Central memory CD8-positive, alpha-beta T cell (primary cell): ENCODE measurements at regions not wholly inside any gene's neighbourhood (a gene's known extent, or its start where the extent isn't known, plus 50 kb on each side); places are given as distances from the start of the nearest gene placed in this dataset.

Experiments
- ATAC-seq: fragments of 150-1000 bp; cut with Tn5 transposase; replicated peaks from 2 replicates; pipeline ENCODE4 v1.10.0; 2022; ENCODE audit warnings: mild to moderate bottlenecking, moderate FRiP score, moderate number of reproducible peaks; ENCODE audit not compliant: poor library complexity, severe bottlenecking; ENCODE audit errors: extremely low read depth
- DNase-seq, 2 donors: peaks; one replicate each; pipeline ENCODE4 v3.0.0; 2021; ENCODE audit warnings: low spot score in 2 of 2
- H3K27ac Mint-ChIP-seq: one replicate; pipeline ENCODE4 v1.8.0; 2022; ENCODE audit warnings: low read depth, mild to moderate bottlenecking, moderate library complexity, mixed read lengths
- H3K27me3 Mint-ChIP-seq: one replicate; pipeline ENCODE4 v1.8.0; 2022; ENCODE audit warnings: mixed read lengths
- H3K36me3 Mint-ChIP-seq: one replicate; pipeline ENCODE4 v1.8.0; 2022; ENCODE audit warnings: mild to moderate bottlenecking, moderate library complexity, mixed read lengths; ENCODE audit not compliant: insufficient read depth
- H3K4me1 Mint-ChIP-seq: one replicate; pipeline ENCODE4 v1.8.0; 2022; ENCODE audit warnings: mixed read lengths
- H3K4me3 Mint-ChIP-seq: one replicate; pipeline ENCODE4 v1.8.0; 2022; ENCODE audit warnings: mild to moderate bottlenecking, moderate library complexity, mixed read lengths
- H3K9me3 Mint-ChIP-seq: one replicate; pipeline ENCODE4 v1.8.0; 2022; ENCODE audit warnings: mixed read lengths

- Mint-ChIP-seq H3K4me1 (no peaks in the 10 kb centered on the region), H3K27ac (no peak overlapping the region)
Observed at GRCh38 chr2:21330786-21331391, 207.1 kb downstream of the TDRD15 start.

GRCh38 chr2:21331625-21332370, 208.0 kb downstream of the TDRD15 start:
- DNase-seq = no peak

More at GRCh38 chr2:21330786-21331391, 207.1 kb downstream of the TDRD15 start:
- H3K36me3 Mint-ChIP-seq = no peaks in the 10 kb centered on the region
- H3K27me3 Mint-ChIP-seq = no peaks in the 10 kb centered on the region
- peaks cover 8% of the 10 kb centered on the region for H3K9me3 Mint-ChIP-seq
- ATAC-seq (no peak), DNase-seq (no peak)
- no peak overlapping the region for H3K4me3 Mint-ChIP-seq

GRCh38 chr2:21332993-21333625, 209.3 kb downstream of the TDRD15 start:
- Mint-ChIP-seq H3K4me1 (no peaks in the 10 kb centered on the region), H3K27me3 (no peaks in the 10 kb centered on the region), H3K9me3 (peaks cover 20% of the 10 kb centered on the region), H3K4me3 (no peak overlapping the region), H3K36me3 (no peaks in the 10 kb centered on the region), H3K27ac (no peak overlapping the region)
- no peak for ATAC-seq
- DNase-seq = no peak

More at GRCh38 chr2:21331625-21332370, 208.0 kb downstream of the TDRD15 start:
- Mint-ChIP-seq H3K36me3 (no peaks in the 10 kb centered on the region), H3K27me3 (no peaks in the 10 kb centered on the region), H3K4me1 (no peaks in the 10 kb centered on the region), H3K4me3 (no peak overlapping the region), H3K9me3 (peaks cover 8% of the 10 kb centered on the region), H3K27ac (no peak overlapping the region)
- ATAC-seq = no peak

- H3K27me3 Mint-ChIP-seq = no peaks in the 10 kb centered on the region
- ATAC-seq = no peak
- no peaks in the 10 kb centered on the region for H3K36me3 Mint-ChIP-seq
- H3K4me3 Mint-ChIP-seq = no peak overlapping the region
- DNase-seq = no peak
- H3K4me1 Mint-ChIP-seq = no peaks in the 10 kb centered on the region
- H3K27ac Mint-ChIP-seq = no peak overlapping the region
- peaks cover 24% of the 10 kb centered on the region for H3K9me3 Mint-ChIP-seq
Observed at GRCh38 chr2:21333684-21334083, 209.9 kb downstream of the TDRD15 start.

GRCh38 chr2:21346984-21347383, 223.2 kb downstream of the TDRD15 start:
- Mint-ChIP-seq H3K9me3 (peaks cover 17% of the 10 kb centered on the region), H3K27ac (no peak overlapping the region), H3K4me3 (no peak overlapping the region), H3K4me1 (no peaks in the 10 kb centered on the region), H3K36me3 (peaks cover 2% of the 10 kb centered on the region), H3K27me3 (no peaks in the 10 kb centered on the region)
- DNase-seq (no peak), ATAC-seq (no peak)

GRCh38 chr2:21353879-21354679, 230.3 kb downstream of the TDRD15 start:
- no peak overlapping the region for H3K27ac Mint-ChIP-seq
- DNase-seq = no peak
- no peaks in the 10 kb centered on the region for H3K4me1 Mint-ChIP-seq
- H3K9me3 Mint-ChIP-seq = peaks cover 21% of the 10 kb centered on the region
- ATAC-seq = no peak
- H3K36me3 Mint-ChIP-seq = peaks cover 2% of the 10 kb centered on the region
- H3K4me3 Mint-ChIP-seq = no peak overlapping the region
- H3K27me3 Mint-ChIP-seq = no peaks in the 10 kb centered on the region

- Mint-ChIP-seq H3K4me1 (no peaks in the 10 kb centered on the region), H3K4me3 (no peak overlapping the region), H3K36me3 (no peaks in the 10 kb centered on the region), H3K27ac (no peak overlapping the region), H3K27me3 (no peaks in the 10 kb centered on the region), H3K9me3 (peaks cover 25% of the 10 kb centered on the region)
- ATAC-seq = no peak
- no peak for DNase-seq
Observed at GRCh38 chr2:21356086-21356856, 232.5 kb downstream of the TDRD15 start.

- no peaks in the 10 kb centered on the region for H3K36me3 Mint-ChIP-seq
Observed at GRCh38 chr2:21356857-21357255, 233.1 kb downstream of the TDRD15 start.

GRCh38 chr2:21358976-21359375, 235.2 kb downstream of the TDRD15 start:
- H3K9me3 Mint-ChIP-seq = peaks cover 28% of the 10 kb centered on the region
- H3K27ac Mint-ChIP-seq = no peak overlapping the region
- no peak overlapping the region for H3K4me3 Mint-ChIP-seq
- ATAC-seq = no peak
- DNase-seq = no peak
- no peaks in the 10 kb centered on the region for H3K27me3 Mint-ChIP-seq
- no peaks in the 10 kb centered on the region for H3K36me3 Mint-ChIP-seq
- no peaks in the 10 kb centered on the region for H3K4me1 Mint-ChIP-seq

More at GRCh38 chr2:21356857-21357255, 233.1 kb downstream of the TDRD15 start:
- no peaks in the 10 kb centered on the region for H3K4me1 Mint-ChIP-seq
- peaks cover 25% of the 10 kb centered on the region for H3K9me3 Mint-ChIP-seq
- no peak for DNase-seq
- no peak overlapping the region for H3K27ac Mint-ChIP-seq
- H3K4me3 Mint-ChIP-seq = no peak overlapping the region
- no peaks in the 10 kb centered on the region for H3K27me3 Mint-ChIP-seq
- ATAC-seq = no peak

GRCh38 chr2:21361384-21361783, 237.6 kb downstream of the TDRD15 start:
- H3K4me3 Mint-ChIP-seq = no peak overlapping the region
- DNase-seq (no peak), ATAC-seq (no peak)
- no peaks in the 10 kb centered on the region for H3K4me1 Mint-ChIP-seq
- no peak overlapping the region for H3K27ac Mint-ChIP-seq
- no peaks in the 10 kb centered on the region for H3K27me3 Mint-ChIP-seq
- H3K9me3 Mint-ChIP-seq = peaks cover 23% of the 10 kb centered on the region
- H3K36me3 Mint-ChIP-seq = no peaks in the 10 kb centered on the region

- Mint-ChIP-seq H3K27ac (no peak overlapping the region), H3K36me3 (no peaks in the 10 kb centered on the region), H3K4me1 (no peaks in the 10 kb centered on the region), H3K27me3 (no peaks in the 10 kb centered on the region), H3K4me3 (no peak overlapping the region), H3K9me3 (peaks cover 27% of the 10 kb centered on the region)
- ATAC-seq = no peak
- DNase-seq = no peak
Observed at GRCh38 chr2:21361957-21362486, 238.3 kb downstream of the TDRD15 start.

GRCh38 chr2:21363364-21363763, 239.6 kb downstream of the TDRD15 start:
- no peak for ATAC-seq
- H3K27ac Mint-ChIP-seq = no peak overlapping the region
- no peaks in the 10 kb centered on the region for H3K4me1 Mint-ChIP-seq

More at GRCh38 chr2:21363364-21363763, 239.6 kb downstream of the TDRD15 start:
- no peak overlapping the region for H3K4me3 Mint-ChIP-seq
- H3K36me3 Mint-ChIP-seq = no peaks in the 10 kb centered on the region
- peaks cover 26% of the 10 kb centered on the region for H3K9me3 Mint-ChIP-seq
- DNase-seq = no peak
- H3K27me3 Mint-ChIP-seq = no peaks in the 10 kb centered on the region
